Nephron (organoid): ENCODE measurements at regions not wholly inside any gene's neighbourhood (a gene's known extent, or its start where the extent isn't known, plus 50 kb on each side); places are given as distances from the start of the nearest gene placed in this dataset.
"Not testable (repeated sequence)": the region's sequence is repeated elsewhere in the genome, so short reads cannot be mapped to it uniquely, and the experiment has no call there.

Experiments
- H3K27ac Mint-ChIP-seq, 3 experiments: 2 replicates each; pipeline ENCODE4 v1.8.0; 2020; ENCODE audit warnings: mixed read lengths in 3 of 3, mild to moderate bottlenecking in 2 of 3, moderate library complexity in 1 of 3
- H3K27me3 Mint-ChIP-seq: 2 replicates; pipeline ENCODE4 v1.8.0; 2021; ENCODE audit warnings: low read depth, mild to moderate bottlenecking, moderate library complexity, mixed read lengths
- H3K36me3 Mint-ChIP-seq: 2 replicates; pipeline ENCODE4 v1.8.0; 2020; ENCODE audit warnings: low read depth, mixed read lengths
- H3K4me1 Mint-ChIP-seq: 2 replicates; pipeline ENCODE4 v1.8.0; 2020; ENCODE audit warnings: mixed read lengths
- H3K4me3 Mint-ChIP-seq, 3 experiments: 2 replicates each; pipeline ENCODE4 v1.8.0; 2020; ENCODE audit warnings: mild to moderate bottlenecking in 3 of 3, mixed read lengths in 3 of 3, moderate library complexity in 2 of 3
- H3K9me3 Mint-ChIP-seq: 2 replicates; pipeline ENCODE4 v1.8.0; 2020; ENCODE audit warnings: mixed read lengths
- CTCF ChIP-seq, 3 experiments: fragments of 200-600 bp; sonication (generic); IDR thresholded peaks; one replicate each; pipeline ENCODE4 v1.5.0; 2021; ENCODE audit warnings: antibody characterized with exemption in 3 of 3; ENCODE audit not compliant: unreplicated experiment in 3 of 3

DNA sequence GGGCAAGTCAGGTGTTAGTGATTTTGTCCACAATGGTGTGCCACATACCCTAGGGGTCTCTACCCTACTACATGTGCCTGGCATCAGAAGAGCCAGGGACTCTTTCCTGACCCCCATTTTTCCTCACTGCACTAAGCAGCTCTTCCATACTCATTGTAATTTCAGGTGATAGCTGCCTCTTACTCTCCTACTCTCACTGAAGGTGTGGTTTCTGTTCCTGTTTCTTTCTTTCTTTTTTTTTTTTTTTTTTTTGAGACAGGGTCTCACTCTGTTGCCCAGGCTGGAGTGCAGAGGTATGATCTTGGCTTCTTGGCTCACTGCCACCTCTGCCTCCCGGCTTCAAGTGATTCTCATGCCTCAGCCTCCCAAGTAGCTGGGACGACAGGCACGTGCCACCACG lies 164.9 kb upstream of the USP9X start:
- no peaks in the 10 kb centered on the region for H3K27me3 Mint-ChIP-seq
- peaks cover 30% of the 10 kb centered on the region for H3K9me3 Mint-ChIP-seq
- H3K4me1 Mint-ChIP-seq: no peaks in the 10 kb centered on the region
- no peak for TF ChIP-seq CTCF (IDR thresholded peaks at IDR 0.05; ENCODE audit: unreplicated experiment in 3 of 3)
- peaks cover 4% of the 10 kb centered on the region for H3K36me3 Mint-ChIP-seq
- H3K27ac Mint-ChIP-seq: no peak overlapping the region
- H3K4me3 Mint-ChIP-seq: no peak overlapping the region

- peaks cover 4% of the 10 kb centered on the region for H3K36me3 Mint-ChIP-seq
- no peak overlapping the region for H3K4me3 Mint-ChIP-seq
- no peak overlapping the region for H3K27ac Mint-ChIP-seq
- peak in 1 of 3 experiments; percentile 13 for TF ChIP-seq CTCF (IDR thresholded peaks at IDR 0.05; ENCODE audit: unreplicated experiment in 3 of 3)
- no peaks in the 10 kb centered on the region for H3K27me3 Mint-ChIP-seq
- peaks cover 29% of the 10 kb centered on the region for H3K9me3 Mint-ChIP-seq
- no peaks in the 10 kb centered on the region for H3K4me1 Mint-ChIP-seq
These were observed 162.9 kb upstream of the USP9X start for GRCh38 chrX:40922307-40922706.

- H3K4me1 Mint-ChIP-seq, H3K4me3 Mint-ChIP-seq, H3K27ac Mint-ChIP-seq, H3K27me3 Mint-ChIP-seq, H3K36me3 Mint-ChIP-seq: not testable (repeated sequence)
- H3K9me3 Mint-ChIP-seq: peaks cover 47% of the 10 kb centered on the region
These were observed 158.4 kb upstream of the USP9X start for GRCh38 chrX:40926739-40927427.

DNA sequence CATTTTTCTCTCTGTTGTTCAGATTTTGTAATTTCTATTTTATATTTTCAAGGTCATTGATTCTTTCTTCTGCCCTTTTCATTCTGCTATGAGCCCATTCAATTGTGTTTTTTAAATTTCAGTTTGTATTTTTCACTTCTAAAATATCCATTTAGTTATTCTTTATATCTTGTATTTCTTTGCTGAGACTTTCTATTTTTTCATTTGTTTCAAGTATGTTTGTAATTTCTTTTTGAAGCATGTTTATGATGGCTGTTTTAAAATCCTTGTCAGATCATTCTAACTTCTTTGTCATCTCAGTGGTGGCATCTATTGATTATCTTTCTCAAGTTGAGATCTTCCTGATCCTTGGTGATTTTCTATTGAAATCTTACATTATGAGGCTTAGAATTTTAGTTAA lies 157.2 kb upstream of the USP9X start:
- H3K4me1 Mint-ChIP-seq: peaks cover 15% of the 10 kb centered on the region
- H3K27ac Mint-ChIP-seq: no peak overlapping the region
- H3K36me3 Mint-ChIP-seq: no peaks in the 10 kb centered on the region
- no peak overlapping the region for H3K4me3 Mint-ChIP-seq
- no peaks in the 10 kb centered on the region for H3K27me3 Mint-ChIP-seq
- H3K9me3 Mint-ChIP-seq: peaks cover 45% of the 10 kb centered on the region
- TF ChIP-seq CTCF (IDR thresholded peaks at IDR 0.05; ENCODE audit: unreplicated experiment in 3 of 3): no peak

- TF ChIP-seq CTCF (IDR thresholded peaks at IDR 0.05; ENCODE audit: unreplicated experiment in 3 of 3): no peak
- Mint-ChIP-seq H3K4me3 (peak overlapping the region in 1 of 3 experiments; percentile 5), H3K27me3 (no peaks in the 10 kb centered on the region), H3K27ac (peak overlapping the region; percentile 74 to 83 (median 80)), H3K9me3 (peaks cover 40% of the 10 kb centered on the region), H3K36me3 (no peaks in the 10 kb centered on the region), H3K4me1 (peaks cover 37% of the 10 kb centered on the region)
These were observed 153.3 kb upstream of the USP9X start for GRCh38 chrX:40931921-40932320.

- no peak for TF ChIP-seq CTCF (IDR thresholded peaks at IDR 0.05; ENCODE audit: unreplicated experiment in 3 of 3)
- Mint-ChIP-seq H3K27me3 (no peaks in the 10 kb centered on the region), H3K9me3 (peaks cover 29% of the 10 kb centered on the region), H3K36me3 (no peaks in the 10 kb centered on the region), H3K27ac (peak overlapping the region; percentile 96 to 99 (median 97)), H3K4me3 (peak overlapping the region; percentile 43 to 81 (median 78)), H3K4me1 (peaks cover 38% of the 10 kb centered on the region)
These were observed 152.0 kb upstream of the USP9X start for GRCh38 chrX:40933132-40933705.
